Gastroesophageal sphincter (tissue), 3 donors: ENCODE measurements at regions not wholly inside any gene's neighbourhood (a gene's known extent, or its start where the extent isn't known, plus 50 kb on each side); places are given as distances from the start of the nearest gene placed in this dataset.

Source experiments
- EP300 ChIP-seq: sonication (generic); formaldehyde crosslinking; IDR thresholded peaks from one replicate; pipeline ENCODE4 v1.6.1; 2017; ENCODE audit warnings: antibody characterized with exemption, mild to moderate bottlenecking
- POLR2A ChIP-seq, 2 donors: fragments of 450-650 bp; IDR thresholded peaks; one replicate each; pipeline ENCODE4 v1.6.1; 2017; ENCODE audit warnings: antibody characterized with exemption in 2 of 2, mild to moderate bottlenecking in 2 of 2, moderate library complexity in 1 of 2
- POLR2AphosphoS5 ChIP-seq: sonication (generic); formaldehyde crosslinking; IDR thresholded peaks from one replicate; pipeline ENCODE4 v1.6.1; 2017; ENCODE audit warnings: antibody characterized with exemption
- TF ChIP-seq, protein P1 (sequence below), 4 experiments: fragments of 200-600 bp in 2 of 4; fragments of 450-650 bp in 2 of 4; sonication (generic) in 1 of 4; IDR thresholded peaks; one replicate each; pipeline ENCODE4 v1.5.1; 2017 to 2019; ENCODE audit warnings: antibody characterized with exemption in 4 of 4, mild to moderate bottlenecking in 2 of 4, moderate library complexity in 2 of 4

DNA sequence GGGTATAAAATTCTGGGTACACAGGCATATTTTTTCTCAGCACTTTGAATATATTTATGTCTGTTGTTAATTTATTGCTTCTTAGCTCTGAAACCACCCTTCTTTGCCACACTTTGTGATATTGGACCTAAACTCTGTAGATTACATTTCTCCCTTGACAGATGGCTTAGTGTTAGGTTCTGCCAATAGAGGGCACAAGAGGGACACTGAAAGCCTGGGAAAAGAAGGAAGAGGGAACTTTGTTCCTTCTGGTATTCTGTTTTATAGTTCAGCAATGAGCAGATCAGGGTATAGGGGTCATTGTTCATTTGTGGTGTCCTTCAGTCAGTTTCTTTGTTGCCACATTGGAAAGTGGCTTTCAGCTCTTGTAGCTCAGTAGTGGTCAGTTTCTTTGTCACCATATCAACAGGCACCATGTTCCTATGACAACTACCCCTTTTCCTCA, 423.5 kb upstream of the PROX1 start:
- TF ChIP-seq POLR2A (IDR thresholded peaks at IDR 0.05) = no peak
- TF ChIP-seq EP300 = no peak
- TF ChIP-seq, protein P1, sequence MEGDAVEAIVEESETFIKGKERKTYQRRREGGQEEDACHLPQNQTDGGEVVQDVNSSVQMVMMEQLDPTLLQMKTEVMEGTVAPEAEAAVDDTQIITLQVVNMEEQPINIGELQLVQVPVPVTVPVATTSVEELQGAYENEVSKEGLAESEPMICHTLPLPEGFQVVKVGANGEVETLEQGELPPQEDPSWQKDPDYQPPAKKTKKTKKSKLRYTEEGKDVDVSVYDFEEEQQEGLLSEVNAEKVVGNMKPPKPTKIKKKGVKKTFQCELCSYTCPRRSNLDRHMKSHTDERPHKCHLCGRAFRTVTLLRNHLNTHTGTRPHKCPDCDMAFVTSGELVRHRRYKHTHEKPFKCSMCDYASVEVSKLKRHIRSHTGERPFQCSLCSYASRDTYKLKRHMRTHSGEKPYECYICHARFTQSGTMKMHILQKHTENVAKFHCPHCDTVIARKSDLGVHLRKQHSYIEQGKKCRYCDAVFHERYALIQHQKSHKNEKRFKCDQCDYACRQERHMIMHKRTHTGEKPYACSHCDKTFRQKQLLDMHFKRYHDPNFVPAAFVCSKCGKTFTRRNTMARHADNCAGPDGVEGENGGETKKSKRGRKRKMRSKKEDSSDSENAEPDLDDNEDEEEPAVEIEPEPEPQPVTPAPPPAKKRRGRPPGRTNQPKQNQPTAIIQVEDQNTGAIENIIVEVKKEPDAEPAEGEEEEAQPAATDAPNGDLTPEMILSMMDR (IDR thresholded peaks at IDR 0.05) = no peak
- no peak for TF ChIP-seq POLR2AphosphoS5
